Stomach (tissue), 8 donors: ENCODE measurements at regions not wholly inside any gene's neighbourhood (a gene's known extent, or its start where the extent isn't known, plus 50 kb on each side); places are given as distances from the start of the nearest gene placed in this dataset.

ENCODE experiments used
- DNase-seq, 2 donors: peaks; one replicate each; pipeline versions ENCODE4 v3.0.0 to v3.0.0-alpha.2; 2013 to 2019
- H3K27ac ChIP-seq, 5 donors: fragments of 200-600 bp in 4 of 5; sonication (generic) in 4 of 5; one replicate each; pipeline ENCODE4 v1.5.1; 2013 to 2019; ENCODE audit warnings: mild to moderate bottlenecking in 1 of 5, moderate library complexity in 1 of 5
- H3K27me3 ChIP-seq, 3 donors: fragments of 200-600 bp; sonication (generic); one replicate each; pipeline ENCODE4 v1.5.1; 2017 to 2019; ENCODE audit warnings: mixed run types in 1 of 3
- H3K36me3 ChIP-seq, 4 donors: fragments of 200-600 bp; sonication (generic); 1 replicate in 3 of 4; 2 replicates in 1 of 4; pipeline ENCODE4 v1.5.1; 2016 to 2019
- H3K4me1 ChIP-seq, 4 donors: fragments of 200-600 bp; sonication (generic); one replicate each; pipeline ENCODE4 v1.5.1; 2016 to 2019
- H3K4me3 ChIP-seq, 4 donors: fragments of 200-600 bp; sonication (generic) in 3 of 4; one replicate each; pipeline ENCODE4 v1.5.1; 2016 to 2019; ENCODE audit warnings: mild to moderate bottlenecking in 1 of 4
- H3K9me3 ChIP-seq, 4 donors: fragments of 200-600 bp; sonication (generic); one replicate each; pipeline ENCODE4 v1.5.1; 2016 to 2019
- EP300 ChIP-seq: sonication (generic); formaldehyde crosslinking; IDR thresholded peaks from one replicate; pipeline ENCODE4 v1.6.1; 2017; ENCODE audit warnings: antibody characterized with exemption
- POLR2A ChIP-seq, 4 donors: fragments of 450-650 bp; IDR thresholded peaks; one replicate each; pipeline ENCODE4 v1.6.1; 2016; ENCODE audit warnings: antibody characterized with exemption in 4 of 4, control low read depth in 2 of 4, mild to moderate bottlenecking in 1 of 4, moderate library complexity in 1 of 4
- POLR2AphosphoS5 ChIP-seq, 3 donors: sonication (generic); formaldehyde crosslinking; IDR thresholded peaks; one replicate each; pipeline ENCODE4 v1.6.1; 2016; ENCODE audit warnings: antibody characterized with exemption in 3 of 3
- WGBS, 5 donors: extraction: QIAGEN DNeasy Blood & Tissue Kit in 3 of 5; methylation state at CpG; one replicate each; pipeline versions ENCODE4 v1.1.5 to v1.1.7; 2013 to 2018; 5-methylcytosine and 5-hydroxymethylcytosine counted together
- intact Hi-C: fragments of 100-400 bp; cut with DNase I; formaldehyde crosslinking; loops from one replicate; pipeline ENCODE4 v1.15.1; 2023; ENCODE audit warnings: low total_unique reads
- TF ChIP-seq, protein P1 (sequence below), 7 experiments: fragments of 450-650 bp in 4 of 7; fragments of 200-600 bp in 3 of 7; sonication (generic) in 3 of 7; IDR thresholded peaks; one replicate each; pipeline ENCODE4 v1.5.1; 2016 to 2019; ENCODE audit warnings: antibody characterized with exemption in 7 of 7, control low read depth in 2 of 7, mild to moderate bottlenecking in 1 of 7
- donor health status: healthy with polysubstance abuse.
- donor health status: Bipolar disorder and iron deficiency.
- donor health status: healthy.

DNA sequence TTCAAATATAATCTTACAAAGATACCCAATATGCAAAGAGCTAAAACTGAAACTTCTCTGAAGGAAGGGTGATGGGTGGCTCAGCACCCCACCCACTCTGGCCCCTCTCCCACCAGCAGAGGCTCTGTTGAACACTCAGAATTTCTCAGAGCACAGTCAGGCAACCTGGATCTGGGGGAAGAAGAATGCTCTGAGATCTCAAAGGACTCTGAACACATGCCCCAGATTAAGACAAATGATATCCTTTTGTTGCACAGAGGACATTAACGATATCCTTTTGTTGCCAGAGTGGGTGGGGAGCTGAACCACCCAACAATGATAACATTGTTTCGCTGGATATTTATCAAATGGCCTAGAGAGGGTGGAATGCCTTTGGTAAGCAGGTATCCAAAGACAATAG lies 104.8 kb downstream of the LBH start:
- no peak overlapping the region for H3K4me3 ChIP-seq
- intact Hi-C loops, result loop anchor here (10.0 kb wide), 1 partner anchor 369 kb away; no protein-coding TSS in a partner anchor
- WGBS, 5 donors, result 25 to 54% (median 34%) methylated on average over 2 of the region's 2 CpGs
- H3K36me3 ChIP-seq, result no peaks in the 10 kb centered on the region
- no peak for DNase-seq
- H3K4me1 ChIP-seq, result peaks cover 0 to 24% (median 21%) of the 10 kb centered on the region in 4 donors
- H3K27me3 ChIP-seq, result no peaks in the 10 kb centered on the region
- no peak overlapping the region for H3K27ac ChIP-seq
- H3K9me3 ChIP-seq, result no peaks in the 10 kb centered on the region
- no peak for TF ChIP-seq EP300
- TF ChIP-seq POLR2A (IDR thresholded peaks at IDR 0.05), result no peak
- no peak for TF ChIP-seq POLR2AphosphoS5 (IDR thresholded peaks at IDR 0.05)
- TF ChIP-seq, protein P1, sequence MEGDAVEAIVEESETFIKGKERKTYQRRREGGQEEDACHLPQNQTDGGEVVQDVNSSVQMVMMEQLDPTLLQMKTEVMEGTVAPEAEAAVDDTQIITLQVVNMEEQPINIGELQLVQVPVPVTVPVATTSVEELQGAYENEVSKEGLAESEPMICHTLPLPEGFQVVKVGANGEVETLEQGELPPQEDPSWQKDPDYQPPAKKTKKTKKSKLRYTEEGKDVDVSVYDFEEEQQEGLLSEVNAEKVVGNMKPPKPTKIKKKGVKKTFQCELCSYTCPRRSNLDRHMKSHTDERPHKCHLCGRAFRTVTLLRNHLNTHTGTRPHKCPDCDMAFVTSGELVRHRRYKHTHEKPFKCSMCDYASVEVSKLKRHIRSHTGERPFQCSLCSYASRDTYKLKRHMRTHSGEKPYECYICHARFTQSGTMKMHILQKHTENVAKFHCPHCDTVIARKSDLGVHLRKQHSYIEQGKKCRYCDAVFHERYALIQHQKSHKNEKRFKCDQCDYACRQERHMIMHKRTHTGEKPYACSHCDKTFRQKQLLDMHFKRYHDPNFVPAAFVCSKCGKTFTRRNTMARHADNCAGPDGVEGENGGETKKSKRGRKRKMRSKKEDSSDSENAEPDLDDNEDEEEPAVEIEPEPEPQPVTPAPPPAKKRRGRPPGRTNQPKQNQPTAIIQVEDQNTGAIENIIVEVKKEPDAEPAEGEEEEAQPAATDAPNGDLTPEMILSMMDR (IDR thresholded peaks at IDR 0.05), result no peak

- H3K4me1 ChIP-seq, result peaks cover 0 to 24% (median 21%) of the 10 kb centered on the region in 4 donors
- peak overlapping the region in 2 of 5 donors; percentile 49 to 55 for H3K27ac ChIP-seq
- WGBS, 5 donors, result 72 to 86% (median 83%) methylated on average over 16 of the region's 16 CpGs
- no peaks in the 10 kb centered on the region for H3K9me3 ChIP-seq
- H3K27me3 ChIP-seq, result no peaks in the 10 kb centered on the region
- intact Hi-C loops, result loop anchor here (10.0 kb wide), 1 partner anchor 368 kb away; no protein-coding TSS in a partner anchor
- no peaks in the 10 kb centered on the region for H3K36me3 ChIP-seq
- TF ChIP-seq, protein P1 (IDR thresholded peaks at IDR 0.05), result no peak
- TF ChIP-seq POLR2A (IDR thresholded peaks at IDR 0.05) (no peak), POLR2AphosphoS5 (IDR thresholded peaks at IDR 0.05) (no peak), EP300 (no peak)
- DNase-seq, result peak in 1 of 2 donors; percentile 56
- H3K4me3 ChIP-seq, result no peak overlapping the region
Measured at GRCh38 chr2:30336978-30337841, 105.9 kb downstream of the LBH start.

GRCh38 chr2:30338475-30338874 lies 107.1 kb downstream of the LBH start:
- Histone ChIP-seq H3K9me3 (peaks cover 0 to 8% (median 0%) of the 10 kb centered on the region in 4 donors), H3K27me3 (no peaks in the 10 kb centered on the region), H3K27ac (no peak overlapping the region), H3K4me3 (no peak overlapping the region), H3K36me3 (no peaks in the 10 kb centered on the region), H3K4me1 (peaks cover 0 to 24% (median 21%) of the 10 kb centered on the region in 4 donors)
- WGBS, 5 donors, result 66 to 80% (median 72%) methylated on average over 3 of the region's 3 CpGs
- DNase-seq, result no peak
- TF ChIP-seq POLR2A (IDR thresholded peaks at IDR 0.05), result no peak
- TF ChIP-seq POLR2AphosphoS5 (IDR thresholded peaks at IDR 0.05), result no peak
- TF ChIP-seq EP300, result no peak
- TF ChIP-seq, protein P1 (IDR thresholded peaks at IDR 0.05), result no peak
- intact Hi-C loops, result loop anchor here (10.0 kb wide), 1 partner anchor 366 kb away; no protein-coding TSS in a partner anchor

DNA sequence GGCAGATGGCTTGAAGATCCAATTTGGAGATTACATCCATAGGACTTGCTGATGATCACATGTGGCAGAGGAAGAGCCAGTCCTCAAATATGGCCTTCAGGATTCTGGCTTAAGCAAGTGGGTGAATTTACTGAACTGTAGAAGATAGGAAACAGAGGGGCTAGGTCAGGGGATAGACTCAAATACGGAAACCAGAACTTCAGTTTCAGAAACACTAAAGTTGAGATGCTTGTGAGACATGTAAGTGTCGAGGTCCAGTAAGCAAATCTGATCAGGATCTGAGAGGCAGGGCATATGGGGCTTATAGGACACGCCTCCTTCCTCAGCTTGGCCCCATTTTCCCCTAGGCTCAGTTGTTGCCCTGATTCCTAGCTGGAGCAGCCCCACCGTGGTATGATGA lies 107.7 kb downstream of the LBH start:
- no peak for DNase-seq
- intact Hi-C loops, result loop anchor here (10.0 kb wide), 1 partner anchor 366 kb away; no protein-coding TSS in a partner anchor
- WGBS, 5 donors, result 89 to 93% (median 91%) methylated on average over 4 of the region's 4 CpGs
- no peaks in the 10 kb centered on the region for H3K27me3 ChIP-seq
- TF ChIP-seq POLR2AphosphoS5 (IDR thresholded peaks at IDR 0.05) (no peak), POLR2A (IDR thresholded peaks at IDR 0.05) (no peak), EP300 (no peak)
- TF ChIP-seq, protein P1 (IDR thresholded peaks at IDR 0.05), result no peak
- H3K36me3 ChIP-seq, result no peaks in the 10 kb centered on the region
- peaks cover 0 to 9% (median 0%) of the 10 kb centered on the region in 4 donors for H3K9me3 ChIP-seq
- no peak overlapping the region for H3K4me3 ChIP-seq
- H3K4me1 ChIP-seq, result peaks cover 0 to 24% (median 21%) of the 10 kb centered on the region in 4 donors
- H3K27ac ChIP-seq, result no peak overlapping the region
